Prostate gland (tissue), 2 donors: ENCODE measurements at regions not wholly inside any gene's neighbourhood (a gene's known extent, or its start where the extent isn't known, plus 50 kb on each side); places are given as distances from the start of the nearest gene placed in this dataset.

Source experiments
- DNase-seq: peaks from one replicate; pipeline ENCODE4 v3.0.0-alpha.2; 2019; ENCODE audit warnings: low spot score
- H3K27ac ChIP-seq, 2 donors: fragments of 200-600 bp; sonication (generic); 2 replicates each; pipeline ENCODE4 v1.5.1; 2017 to 2019
- H3K27me3 ChIP-seq: fragments of 200-600 bp; sonication (generic); replicated peaks from 2 replicates; pipeline ENCODE4 v1.5.1; 2019; ENCODE audit not compliant: insufficient read depth
- H3K36me3 ChIP-seq, 2 donors: fragments of 200-600 bp; sonication (generic); 1 replicate in 1 of 2; 2 replicates in 1 of 2; pipeline versions ENCODE4 v1.5.1 to v1.8.1; 2017 to 2019
- H3K4me1 ChIP-seq: fragments of 200-600 bp; sonication (generic); replicated peaks from 2 replicates; pipeline ENCODE4 v1.5.1; 2019
- H3K4me3 ChIP-seq, 2 donors: fragments of 200-600 bp; sonication (generic); 2 replicates each; pipeline ENCODE4 v1.5.1; 2017 to 2019
- H3K9me3 ChIP-seq: fragments of 200-600 bp; sonication (generic); 2 replicates; pipeline ENCODE4 v1.5.1; 2017
- POLR2A ChIP-seq: fragments of 450-650 bp; IDR thresholded peaks from one replicate; pipeline ENCODE4 v1.6.1; 2016; ENCODE audit warnings: antibody characterized with exemption, mild to moderate bottlenecking
- POLR2AphosphoS5 ChIP-seq: sonication (generic); formaldehyde crosslinking; IDR thresholded peaks from one replicate; pipeline ENCODE4 v1.6.1; 2017; ENCODE audit warnings: antibody characterized with exemption
- WGBS: methylation state at CpG from one replicate; pipeline ENCODE4 v1.1.5; 2018; 5-methylcytosine and 5-hydroxymethylcytosine counted together
- intact Hi-C: fragments of 100-400 bp; cut with DNase I; formaldehyde crosslinking; loops from one replicate; pipeline ENCODE4 v1.14.2; 2022
- TF ChIP-seq, protein P1 (sequence below), 4 experiments: fragments of 200-600 bp in 2 of 4; fragments of 450-650 bp in 2 of 4; sonication (generic) in 2 of 4; IDR thresholded peaks; 1 replicate in 3 of 4; 2 replicates in 1 of 4; pipeline ENCODE4 v1.5.1; 2016 to 2019; ENCODE audit warnings: antibody characterized with exemption in 4 of 4, mild to moderate bottlenecking in 2 of 4, moderate library complexity in 2 of 4

DNA sequence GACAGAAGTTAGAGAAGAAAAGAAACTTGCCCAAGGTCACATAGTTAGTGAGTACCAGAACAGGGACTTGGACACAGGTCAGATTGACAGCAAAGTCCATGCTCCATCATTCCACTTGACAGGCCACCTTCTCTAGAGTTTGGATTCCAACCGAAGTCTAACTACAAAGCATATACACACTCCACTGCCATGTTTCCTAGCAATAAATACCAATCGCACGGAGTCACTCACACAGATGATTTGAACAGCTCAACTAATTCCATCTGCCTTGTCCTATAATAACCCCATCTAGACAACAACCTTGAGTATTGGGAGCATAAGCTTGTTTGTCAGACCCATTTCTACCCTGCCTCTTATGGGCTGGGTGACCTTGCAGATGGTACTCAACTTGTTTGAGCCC lies 334.6 kb upstream of the MGAT5 start:
- Histone ChIP-seq H3K27ac (no peak overlapping the region), H3K4me1 (no peaks in the 10 kb centered on the region), H3K4me3 (no peak overlapping the region), H3K36me3 (no peaks in the 10 kb centered on the region), H3K9me3 (no peaks in the 10 kb centered on the region), H3K27me3 (no peaks in the 10 kb centered on the region)
- DNase-seq = no peak
- intact Hi-C loops = no loop called here
- WGBS = 48% methylated on average over 3 of the region's 3 CpGs
- TF ChIP-seq POLR2AphosphoS5 (no peak), POLR2A (no peak)
- TF ChIP-seq, protein P1, sequence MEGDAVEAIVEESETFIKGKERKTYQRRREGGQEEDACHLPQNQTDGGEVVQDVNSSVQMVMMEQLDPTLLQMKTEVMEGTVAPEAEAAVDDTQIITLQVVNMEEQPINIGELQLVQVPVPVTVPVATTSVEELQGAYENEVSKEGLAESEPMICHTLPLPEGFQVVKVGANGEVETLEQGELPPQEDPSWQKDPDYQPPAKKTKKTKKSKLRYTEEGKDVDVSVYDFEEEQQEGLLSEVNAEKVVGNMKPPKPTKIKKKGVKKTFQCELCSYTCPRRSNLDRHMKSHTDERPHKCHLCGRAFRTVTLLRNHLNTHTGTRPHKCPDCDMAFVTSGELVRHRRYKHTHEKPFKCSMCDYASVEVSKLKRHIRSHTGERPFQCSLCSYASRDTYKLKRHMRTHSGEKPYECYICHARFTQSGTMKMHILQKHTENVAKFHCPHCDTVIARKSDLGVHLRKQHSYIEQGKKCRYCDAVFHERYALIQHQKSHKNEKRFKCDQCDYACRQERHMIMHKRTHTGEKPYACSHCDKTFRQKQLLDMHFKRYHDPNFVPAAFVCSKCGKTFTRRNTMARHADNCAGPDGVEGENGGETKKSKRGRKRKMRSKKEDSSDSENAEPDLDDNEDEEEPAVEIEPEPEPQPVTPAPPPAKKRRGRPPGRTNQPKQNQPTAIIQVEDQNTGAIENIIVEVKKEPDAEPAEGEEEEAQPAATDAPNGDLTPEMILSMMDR (IDR thresholded peaks at IDR 0.05) = no peak

DNA sequence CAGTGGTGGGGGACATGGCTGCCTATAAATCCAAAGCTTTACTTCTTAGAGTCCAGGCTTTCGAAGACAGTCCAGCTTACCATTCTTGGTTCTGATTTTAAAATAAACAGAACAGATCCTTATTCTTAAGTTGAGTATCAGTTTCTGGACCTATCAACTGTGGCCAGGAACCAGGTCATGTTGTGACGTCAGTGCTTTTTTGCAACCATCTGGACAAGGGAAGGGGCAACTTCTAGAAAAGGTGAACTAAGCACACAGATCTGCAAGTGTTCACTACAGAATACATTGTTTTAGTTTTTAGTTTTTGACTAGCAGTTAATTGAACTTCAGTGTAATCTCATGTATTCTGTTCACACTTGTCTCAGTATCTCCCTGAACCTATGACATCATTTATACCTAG lies 326.0 kb upstream of the MGAT5 start:
- H3K4me1 ChIP-seq = no peaks in the 10 kb centered on the region
- 94% methylated on average over 2 of the region's 2 CpGs for WGBS
- TF ChIP-seq POLR2A (no peak), POLR2AphosphoS5 (no peak)
- TF ChIP-seq, protein P1 (IDR thresholded peaks at IDR 0.05) = no peak
- no peak overlapping the region for H3K4me3 ChIP-seq
- no peaks in the 10 kb centered on the region for H3K36me3 ChIP-seq
- no peaks in the 10 kb centered on the region for H3K9me3 ChIP-seq
- H3K27me3 ChIP-seq = peaks cover 2% of the 10 kb centered on the region
- DNase-seq = no peak
- intact Hi-C loops = no loop called here
- H3K27ac ChIP-seq = no peak overlapping the region

DNA sequence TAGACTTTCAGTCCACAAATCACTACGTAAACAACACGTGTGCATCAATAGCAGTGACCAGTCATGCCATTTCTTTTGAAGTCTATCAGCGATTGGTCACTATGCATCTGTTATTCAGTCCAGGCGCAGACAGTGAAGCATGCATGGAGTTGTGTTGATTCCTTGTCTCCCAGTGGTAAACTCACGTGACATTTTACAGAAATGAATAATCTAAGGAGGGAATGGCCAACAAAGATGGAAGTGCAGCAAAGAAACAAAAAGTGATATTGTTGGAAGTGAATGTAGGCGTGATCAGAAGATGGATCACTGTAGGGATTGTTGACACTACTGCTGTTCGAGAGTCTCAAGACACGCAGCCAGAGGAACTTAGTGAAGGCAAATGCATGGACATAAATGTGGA lies 317.8 kb upstream of the MGAT5 start:
- TF ChIP-seq, protein P1 (IDR thresholded peaks at IDR 0.05) = no peak
- TF ChIP-seq POLR2AphosphoS5 = no peak
- no peak for TF ChIP-seq POLR2A
- H3K27me3 ChIP-seq = no peaks in the 10 kb centered on the region
- no peak overlapping the region for H3K4me3 ChIP-seq
- no peak overlapping the region for H3K27ac ChIP-seq
- no peaks in the 10 kb centered on the region for H3K36me3 ChIP-seq
- H3K4me1 ChIP-seq = no peaks in the 10 kb centered on the region
- no peaks in the 10 kb centered on the region for H3K9me3 ChIP-seq
- intact Hi-C loops = no loop called here
- no peak for DNase-seq
- 84% methylated on average over 8 of the region's 8 CpGs for WGBS

DNA sequence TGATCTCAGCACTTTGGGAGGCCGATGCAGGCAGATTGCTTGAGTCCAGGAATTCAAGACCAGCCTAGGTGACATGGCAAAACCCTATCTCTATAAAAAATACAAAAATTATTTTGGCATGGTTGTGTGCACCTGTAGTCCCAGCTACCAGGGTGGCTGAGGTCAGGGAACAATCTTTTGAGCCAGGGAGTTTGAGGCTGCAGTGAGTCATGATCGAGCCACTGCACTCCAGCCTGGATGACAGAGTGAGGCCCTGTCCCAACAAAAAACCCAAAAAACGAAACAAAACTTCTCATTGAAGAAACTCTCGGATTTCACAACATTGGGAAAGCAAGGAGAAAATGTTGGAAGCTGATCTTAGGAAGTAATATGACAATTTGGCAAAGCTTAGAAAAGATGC lies 317.3 kb upstream of the MGAT5 start:
- Histone ChIP-seq H3K27ac (no peak overlapping the region), H3K9me3 (no peaks in the 10 kb centered on the region), H3K36me3 (no peaks in the 10 kb centered on the region), H3K4me1 (no peaks in the 10 kb centered on the region), H3K27me3 (no peaks in the 10 kb centered on the region), H3K4me3 (no peak overlapping the region)
- DNase-seq = no peak
- intact Hi-C loops = no loop called here
- TF ChIP-seq POLR2AphosphoS5 (no peak), POLR2A (no peak)
- TF ChIP-seq, protein P1 (IDR thresholded peaks at IDR 0.05) = no peak
- WGBS = 68% methylated on average over 4 of the region's 4 CpGs

DNA sequence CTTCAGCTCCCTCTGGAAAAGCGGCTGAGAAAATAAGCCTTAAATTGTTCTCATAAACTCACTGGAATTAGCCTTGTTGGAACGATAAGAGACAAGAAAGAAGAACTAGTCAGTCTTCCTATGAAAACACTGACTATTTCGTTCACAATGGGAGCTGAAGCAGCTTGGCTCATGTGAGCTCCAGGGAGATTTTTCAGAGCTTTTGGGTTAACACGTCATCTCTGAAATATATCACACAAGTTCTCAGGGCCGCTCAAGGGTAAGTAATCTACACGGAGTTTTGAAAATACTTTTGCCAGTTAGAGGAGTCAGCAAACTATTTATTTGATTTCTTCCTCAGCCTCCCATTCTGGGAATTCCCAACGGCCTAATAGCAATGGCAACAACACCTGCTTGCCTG lies 316.2 kb upstream of the MGAT5 start:
- Histone ChIP-seq H3K9me3 (no peaks in the 10 kb centered on the region), H3K36me3 (no peaks in the 10 kb centered on the region), H3K4me3 (no peak overlapping the region), H3K27me3 (no peaks in the 10 kb centered on the region), H3K4me1 (no peaks in the 10 kb centered on the region), H3K27ac (no peak overlapping the region)
- 46% methylated on average over 7 of the region's 7 CpGs for WGBS
- no peak for TF ChIP-seq POLR2A
- TF ChIP-seq, protein P1 (IDR thresholded peaks at IDR 0.05) = no peak
- no peak for TF ChIP-seq POLR2AphosphoS5
- DNase-seq = no peak
- intact Hi-C loops = no loop called here
